HL-60 (cell line): ENCODE measurements at regions not wholly inside any gene's neighbourhood (a gene's known extent, or its start where the extent isn't known, plus 50 kb on each side); places are given as distances from the start of the nearest gene placed in this dataset.

Source experiments
- CTCF ChIP-seq: IDR thresholded peaks from one replicate; pipeline ENCODE4 v1.5.1; 2011; ENCODE audit warnings: low read length, control low read depth, inconsistent platforms; ENCODE audit not compliant: insufficient read depth
- GABPA ChIP-seq: IDR thresholded peaks from 2 replicates; pipeline ENCODE4 v1.6.1; 2012; ENCODE audit warnings: low read depth
- REST ChIP-seq: IDR thresholded peaks from 2 replicates; pipeline ENCODE4 v1.6.1; 2012; ENCODE audit warnings: low read depth; ENCODE audit not compliant: insufficient replicate concordance

GRCh38 chr7:23965296-23965695, 255.3 kb downstream of the STK31 start:
- TF ChIP-seq CTCF (no peak), GABPA (no peak), REST (no peak)
